ENCODE measurements at regions not wholly inside any gene's neighbourhood (a gene's known extent, or its start where the extent isn't known, plus 50 kb on each side); places are given as distances from the start of the nearest gene placed in this dataset.

GRCh38 chr16:86052926-86053325, 154.0 kb downstream of the IRF8 start:
- H3K4me3 ChIP-seq (replicated peaks; ENCODE audit: low read depth, low read length), result no peak overlapping the region
- no peak for DNase-seq (ENCODE audit: extremely low read depth, insufficient read length)
- H3K27me3 ChIP-seq (replicated peaks; ENCODE audit: control insufficient read depth, insufficient read depth, low read length), result no peaks in the 10 kb centered on the region; the same call in none of the 2 replicates
- TF ChIP-seq, protein P1, sequence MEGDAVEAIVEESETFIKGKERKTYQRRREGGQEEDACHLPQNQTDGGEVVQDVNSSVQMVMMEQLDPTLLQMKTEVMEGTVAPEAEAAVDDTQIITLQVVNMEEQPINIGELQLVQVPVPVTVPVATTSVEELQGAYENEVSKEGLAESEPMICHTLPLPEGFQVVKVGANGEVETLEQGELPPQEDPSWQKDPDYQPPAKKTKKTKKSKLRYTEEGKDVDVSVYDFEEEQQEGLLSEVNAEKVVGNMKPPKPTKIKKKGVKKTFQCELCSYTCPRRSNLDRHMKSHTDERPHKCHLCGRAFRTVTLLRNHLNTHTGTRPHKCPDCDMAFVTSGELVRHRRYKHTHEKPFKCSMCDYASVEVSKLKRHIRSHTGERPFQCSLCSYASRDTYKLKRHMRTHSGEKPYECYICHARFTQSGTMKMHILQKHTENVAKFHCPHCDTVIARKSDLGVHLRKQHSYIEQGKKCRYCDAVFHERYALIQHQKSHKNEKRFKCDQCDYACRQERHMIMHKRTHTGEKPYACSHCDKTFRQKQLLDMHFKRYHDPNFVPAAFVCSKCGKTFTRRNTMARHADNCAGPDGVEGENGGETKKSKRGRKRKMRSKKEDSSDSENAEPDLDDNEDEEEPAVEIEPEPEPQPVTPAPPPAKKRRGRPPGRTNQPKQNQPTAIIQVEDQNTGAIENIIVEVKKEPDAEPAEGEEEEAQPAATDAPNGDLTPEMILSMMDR (IDR thresholded peaks at IDR 0.05; ENCODE audit: insufficient read depth, low read length, poor library complexity, severe bottlenecking), result no peak
- H3K36me3 ChIP-seq (ENCODE audit: control insufficient read depth, insufficient read depth, low read length), result no peaks in the 10 kb centered on the region

DNA sequence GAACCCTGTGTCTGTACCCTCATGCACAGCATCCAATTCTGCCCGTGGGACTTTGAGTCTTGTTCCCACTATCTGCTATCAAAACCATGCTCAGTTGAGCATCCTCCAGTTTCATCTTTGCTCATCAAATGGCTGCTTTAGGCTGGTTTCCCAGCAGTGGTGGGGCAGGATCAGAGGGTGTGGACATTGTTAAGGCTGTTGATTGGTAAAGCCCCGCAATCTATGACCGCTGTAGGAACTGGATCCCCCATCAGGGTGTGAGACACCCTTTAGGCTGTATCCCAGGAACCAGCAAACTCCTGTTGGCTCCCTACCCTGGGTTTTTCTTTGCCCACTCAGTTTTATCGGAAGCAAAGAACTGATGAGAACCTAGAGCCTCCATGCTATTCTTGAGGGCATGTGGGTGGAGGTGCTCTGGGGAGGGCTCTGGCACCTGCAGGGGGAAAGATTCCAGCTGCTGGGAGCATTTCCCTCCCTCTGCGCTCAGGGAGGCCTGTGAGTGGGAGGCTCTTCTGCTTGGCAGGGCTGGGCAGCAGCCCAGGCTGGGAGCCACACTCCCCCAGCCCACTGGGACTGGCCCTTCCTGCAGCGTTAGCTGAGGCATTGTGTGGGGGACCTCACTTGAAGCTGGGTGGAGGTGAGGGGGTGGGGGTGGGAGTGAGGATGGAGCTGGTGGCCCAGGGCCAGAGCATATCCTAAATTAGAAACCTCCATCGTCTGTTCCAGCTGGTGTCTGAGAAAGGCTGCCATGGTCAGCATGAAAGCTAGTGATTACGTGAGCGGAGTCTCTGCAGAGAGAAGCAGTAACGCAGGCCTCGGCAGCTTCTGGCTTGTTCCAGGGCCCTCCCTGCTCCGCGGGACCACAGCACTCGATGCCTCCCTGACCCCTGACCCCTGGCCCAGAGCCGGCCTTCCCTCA, 160.6 kb downstream of the IRF8 start:
- no peak overlapping the region for H3K4me3 ChIP-seq (replicated peaks; ENCODE audit: low read depth, low read length)
- DNase-seq (ENCODE audit: extremely low read depth, insufficient read length), result no peak
- H3K36me3 ChIP-seq (ENCODE audit: control insufficient read depth, insufficient read depth, low read length), result no peaks in the 10 kb centered on the region
- TF ChIP-seq, protein P1 (IDR thresholded peaks at IDR 0.05; ENCODE audit: insufficient read depth, low read length, poor library complexity, severe bottlenecking), result no peak
- H3K27me3 ChIP-seq (replicated peaks; ENCODE audit: control insufficient read depth, insufficient read depth, low read length), result no peaks in the 10 kb centered on the region; the same call in 1 of the 2 replicates

GRCh38 chr16:86060381-86061317, 161.7 kb downstream of the IRF8 start:
- no peaks in the 10 kb centered on the region; the same call in 1 of the 2 replicates for H3K27me3 ChIP-seq (replicated peaks; ENCODE audit: control insufficient read depth, insufficient read depth, low read length)
- H3K36me3 ChIP-seq (ENCODE audit: control insufficient read depth, insufficient read depth, low read length), result no peaks in the 10 kb centered on the region
- TF ChIP-seq, protein P1 (IDR thresholded peaks at IDR 0.05; ENCODE audit: insufficient read depth, low read length, poor library complexity, severe bottlenecking), result no peak
- no peak overlapping the region for H3K4me3 ChIP-seq (replicated peaks; ENCODE audit: low read depth, low read length)
- no peak for DNase-seq (ENCODE audit: extremely low read depth, insufficient read length)

DNA sequence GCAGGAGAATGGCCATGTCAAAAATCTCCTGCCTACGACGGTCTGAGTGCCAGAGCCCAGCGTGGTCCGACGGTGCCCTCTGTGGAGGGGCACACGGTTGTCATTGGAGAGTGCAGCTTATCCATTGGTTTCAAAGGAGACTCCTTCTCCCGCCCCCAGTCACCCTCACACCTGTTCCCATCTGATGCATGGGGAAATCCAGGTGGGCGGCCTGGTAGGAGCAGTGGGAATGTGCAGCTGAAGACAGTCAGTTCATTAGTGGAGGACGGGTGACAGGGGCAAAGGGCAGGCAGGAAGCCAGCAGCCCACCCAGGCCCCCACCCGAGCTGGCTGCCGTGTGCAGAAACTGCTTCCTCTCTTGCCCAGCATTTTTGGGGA, 162.3 kb downstream of the IRF8 start:
- Histone ChIP-seq H3K4me3 (replicated peaks; ENCODE audit: low read depth, low read length) (no peak overlapping the region), H3K27me3 (replicated peaks; ENCODE audit: control insufficient read depth, insufficient read depth, low read length) (no peaks in the 10 kb centered on the region; the same call in 1 of the 2 replicates), H3K36me3 (ENCODE audit: control insufficient read depth, insufficient read depth, low read length) (no peaks in the 10 kb centered on the region)
- TF ChIP-seq, protein P1 (IDR thresholded peaks at IDR 0.05; ENCODE audit: insufficient read depth, low read length, poor library complexity, severe bottlenecking), result no peak
- DNase-seq (ENCODE audit: extremely low read depth, insufficient read length), result no peak

GRCh38 chr16:86061721-86062120, 162.8 kb downstream of the IRF8 start:
- TF ChIP-seq, protein P1 (IDR thresholded peaks at IDR 0.05; ENCODE audit: insufficient read depth, low read length, poor library complexity, severe bottlenecking), result no peak
- Histone ChIP-seq H3K36me3 (ENCODE audit: control insufficient read depth, insufficient read depth, low read length) (no peaks in the 10 kb centered on the region), H3K4me3 (replicated peaks; ENCODE audit: low read depth, low read length) (no peak overlapping the region), H3K27me3 (replicated peaks; ENCODE audit: control insufficient read depth, insufficient read depth, low read length) (no peaks in the 10 kb centered on the region; the same call in 1 of the 2 replicates)
- no peak for DNase-seq (ENCODE audit: extremely low read depth, insufficient read length)

All from GM06990 (cell line).